Fibroblast of mammary gland (primary cell): ENCODE measurements at regions not wholly inside any gene's neighbourhood (a gene's known extent, or its start where the extent isn't known, plus 50 kb on each side); places are given as distances from the start of the nearest gene placed in this dataset.
"Not testable (repeated sequence)": the region's sequence is repeated elsewhere in the genome, so short reads cannot be mapped to it uniquely, and the experiment has no call there.

ENCODE experiments used
- DNase-seq: peaks from one replicate; pipeline ENCODE4 v3.0.0-alpha.2; 2010; ENCODE audit warnings: low read depth
- H3K4me3 ChIP-seq: 2 replicates; pipeline ENCODE4 v1.5.1; 2011; ENCODE audit warnings: low read depth, mild to moderate bottlenecking, low read length, moderate library complexity; ENCODE audit not compliant: control insufficient read depth
- TF ChIP-seq, protein P1 (sequence below): conservative IDR thresholded peaks from 2 replicates; pipeline ENCODE4 v1.5.1; 2011; ENCODE audit warnings: low read depth, low read length, inconsistent platforms; ENCODE audit not compliant: control insufficient read depth, insufficient read depth

DNA sequence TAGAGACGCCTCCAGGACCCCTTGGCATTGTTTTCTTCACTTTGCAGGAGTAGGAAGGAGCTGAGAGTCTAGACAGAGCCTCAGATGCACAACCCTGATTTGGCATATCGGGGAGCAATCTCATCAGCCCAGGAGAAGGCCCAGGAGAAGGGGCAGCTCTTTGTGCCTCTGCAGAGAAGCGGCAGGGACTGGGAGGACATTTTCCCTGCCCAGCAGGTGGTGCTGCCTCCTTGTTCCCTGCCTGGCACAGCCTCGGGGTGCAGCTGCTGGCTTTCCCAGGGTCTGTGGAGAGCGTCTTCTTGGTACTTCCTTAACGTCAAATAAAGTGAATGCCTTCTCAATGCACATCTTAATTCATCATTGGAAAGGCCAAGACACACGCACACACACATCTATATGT is 419.5 kb downstream of the TMEM121 start:
- no peak for DNase-seq
- no peak overlapping the region for H3K4me3 ChIP-seq
- TF ChIP-seq, protein P1, sequence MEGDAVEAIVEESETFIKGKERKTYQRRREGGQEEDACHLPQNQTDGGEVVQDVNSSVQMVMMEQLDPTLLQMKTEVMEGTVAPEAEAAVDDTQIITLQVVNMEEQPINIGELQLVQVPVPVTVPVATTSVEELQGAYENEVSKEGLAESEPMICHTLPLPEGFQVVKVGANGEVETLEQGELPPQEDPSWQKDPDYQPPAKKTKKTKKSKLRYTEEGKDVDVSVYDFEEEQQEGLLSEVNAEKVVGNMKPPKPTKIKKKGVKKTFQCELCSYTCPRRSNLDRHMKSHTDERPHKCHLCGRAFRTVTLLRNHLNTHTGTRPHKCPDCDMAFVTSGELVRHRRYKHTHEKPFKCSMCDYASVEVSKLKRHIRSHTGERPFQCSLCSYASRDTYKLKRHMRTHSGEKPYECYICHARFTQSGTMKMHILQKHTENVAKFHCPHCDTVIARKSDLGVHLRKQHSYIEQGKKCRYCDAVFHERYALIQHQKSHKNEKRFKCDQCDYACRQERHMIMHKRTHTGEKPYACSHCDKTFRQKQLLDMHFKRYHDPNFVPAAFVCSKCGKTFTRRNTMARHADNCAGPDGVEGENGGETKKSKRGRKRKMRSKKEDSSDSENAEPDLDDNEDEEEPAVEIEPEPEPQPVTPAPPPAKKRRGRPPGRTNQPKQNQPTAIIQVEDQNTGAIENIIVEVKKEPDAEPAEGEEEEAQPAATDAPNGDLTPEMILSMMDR: no peak

DNA sequence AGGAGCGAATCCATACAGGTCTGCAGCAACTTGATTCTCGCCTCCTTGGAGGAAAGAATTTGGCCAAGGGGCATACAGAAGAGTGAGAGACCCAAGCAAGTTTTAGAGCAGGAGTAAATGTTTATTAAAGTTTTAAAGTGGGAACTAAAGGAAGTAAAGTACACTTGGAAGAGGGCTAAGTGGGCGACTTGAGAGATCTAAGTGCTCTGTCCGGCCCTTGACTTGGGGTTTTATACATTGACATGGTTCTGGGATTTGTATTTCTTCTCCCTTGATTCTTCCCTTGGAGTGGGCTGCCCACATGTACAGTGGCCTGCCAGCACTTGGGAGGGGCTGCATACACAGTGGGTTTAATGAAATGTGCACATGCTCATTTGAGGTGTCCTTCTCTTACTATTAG is 421.2 kb downstream of the TMEM121 start:
- H3K4me3 ChIP-seq: no peak overlapping the region
- TF ChIP-seq, protein P1: no peak
- DNase-seq: no peak

DNA sequence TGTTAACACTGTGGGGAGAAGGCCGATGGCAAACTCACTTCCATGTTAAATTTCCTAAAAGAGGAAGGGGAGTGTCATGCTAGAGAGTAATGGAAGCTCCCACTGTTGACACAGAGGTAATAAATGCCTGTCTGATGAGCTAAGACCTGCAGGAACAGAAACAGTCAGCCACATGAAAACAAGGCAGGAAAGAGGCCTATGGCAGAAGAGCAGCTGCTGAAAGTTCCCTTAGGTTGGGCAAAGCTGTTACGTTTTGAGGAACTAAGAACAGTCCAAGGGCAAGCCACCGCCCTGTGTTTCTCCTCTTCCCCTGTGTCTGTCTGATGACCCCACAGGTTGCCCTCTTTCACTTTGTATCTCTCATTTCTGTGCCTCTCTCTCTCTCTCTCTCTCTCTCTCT is 422.6 kb downstream of the TMEM121 start:
- H3K4me3 ChIP-seq, DNase-seq: not testable (repeated sequence)

DNA sequence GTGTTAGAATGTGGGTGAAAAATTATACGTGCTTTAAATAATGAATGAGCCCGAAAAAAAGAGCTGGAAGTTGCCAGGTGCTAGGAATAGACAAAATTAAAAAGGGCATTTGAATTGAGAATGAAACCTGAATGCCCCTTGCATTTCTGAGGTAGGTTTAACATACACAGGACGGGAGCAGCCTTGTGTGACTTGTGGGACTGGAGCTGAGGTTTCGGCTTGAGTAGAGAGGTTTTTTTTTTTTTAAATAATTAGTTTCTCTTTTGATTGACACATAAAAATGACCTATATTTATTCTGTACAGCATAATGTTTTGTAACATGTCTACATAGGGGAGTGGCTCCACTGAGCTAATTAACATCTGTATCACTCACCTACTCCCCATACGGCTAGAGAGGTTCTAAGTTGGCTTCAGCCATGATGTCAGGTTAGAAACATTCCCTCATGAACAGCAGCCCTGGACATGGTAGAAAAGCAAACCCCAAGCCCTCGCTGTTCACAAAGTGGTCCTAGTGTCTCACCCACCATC is 424.0 kb downstream of the TMEM121 start:
- not testable (repeated sequence) for H3K4me3 ChIP-seq, DNase-seq

DNA sequence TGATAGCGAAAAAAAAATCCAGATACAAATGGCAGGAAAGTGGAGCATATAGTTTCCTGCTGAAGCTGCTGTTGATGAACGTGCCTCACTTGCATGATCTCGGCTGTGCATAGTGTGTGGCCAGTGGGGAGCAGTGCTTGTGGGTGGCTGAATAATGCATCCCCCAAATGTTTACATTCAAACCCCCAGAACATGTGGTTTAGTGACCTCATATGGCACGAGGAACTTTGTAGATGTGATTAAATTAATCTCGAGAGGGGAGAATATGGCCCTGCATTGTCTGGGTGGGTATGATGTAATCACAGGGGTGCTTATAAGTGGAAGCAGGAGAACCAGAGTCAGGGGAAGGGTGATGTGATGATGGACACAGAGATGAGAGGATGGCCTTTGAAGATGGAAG is 425.0 kb downstream of the TMEM121 start:
- TF ChIP-seq, protein P1: no peak
- no peak overlapping the region for H3K4me3 ChIP-seq
- no peak for DNase-seq

DNA sequence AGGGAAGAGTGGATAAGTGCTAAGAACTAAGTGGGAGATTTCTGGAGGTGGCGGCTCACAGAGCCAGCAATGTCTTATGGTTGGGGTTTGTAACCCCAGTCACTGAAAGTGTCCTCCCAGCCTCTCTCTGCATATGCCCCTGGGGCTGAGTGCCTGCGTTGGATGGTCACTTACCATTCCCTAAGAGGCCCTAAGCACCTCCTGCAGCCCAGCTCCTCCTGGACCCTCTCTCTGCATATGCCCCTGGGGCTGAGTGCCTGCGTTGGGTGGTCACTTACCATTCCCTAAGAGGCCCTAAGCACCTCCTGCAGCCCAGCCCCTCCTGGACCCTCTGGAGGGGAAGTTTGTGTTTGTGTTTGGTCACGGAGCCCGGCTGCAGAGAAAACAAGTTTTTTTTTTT is 425.8 kb downstream of the TMEM121 start:
- no peak for DNase-seq
- H3K4me3 ChIP-seq: no peak overlapping the region
- TF ChIP-seq, protein P1: no peak

DNA sequence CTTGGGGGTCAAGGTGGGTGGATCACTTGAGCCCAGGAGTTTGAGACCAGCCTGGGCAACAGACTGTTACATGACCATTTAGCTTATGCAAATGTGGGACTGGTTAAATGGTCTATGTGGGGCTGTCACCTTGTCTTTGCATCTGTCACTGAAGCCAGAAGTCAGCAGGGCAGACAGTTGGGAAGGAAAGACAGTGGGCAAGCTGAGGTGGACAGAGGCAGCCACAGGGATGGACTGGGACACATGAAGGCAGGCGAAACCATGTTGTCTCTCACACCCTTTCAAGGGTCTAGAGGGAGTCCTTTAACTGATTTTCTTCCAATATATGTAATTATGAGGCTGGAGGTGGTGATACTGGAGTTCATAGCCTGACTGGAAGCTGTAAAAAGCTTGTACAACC is 426.4 kb downstream of the TMEM121 start:
- TF ChIP-seq, protein P1: no peak
- no peak overlapping the region for H3K4me3 ChIP-seq
- DNase-seq: no peak

DNA sequence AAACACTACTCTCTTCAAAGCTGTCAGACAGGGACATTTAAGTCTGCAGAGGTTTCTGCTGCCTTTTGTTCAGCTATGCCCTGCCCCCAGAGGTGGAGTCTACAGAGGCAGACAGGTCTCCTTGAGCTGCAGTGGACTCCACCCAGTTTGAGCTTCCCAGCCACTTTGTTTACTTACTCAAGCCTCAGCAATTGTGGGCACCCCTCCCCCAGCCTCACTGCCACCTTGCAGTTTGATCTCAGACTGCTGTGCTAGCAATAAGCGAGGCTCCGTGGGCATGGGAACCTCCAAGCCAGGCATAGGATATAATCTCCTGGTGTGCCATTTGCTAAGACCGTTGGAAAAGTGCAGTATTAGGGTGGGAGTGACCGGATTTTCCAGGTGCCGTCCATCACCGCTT is 435.2 kb downstream of the TMEM121 start:
- DNase-seq, H3K4me3 ChIP-seq: not testable (repeated sequence)
